GM12878 (cell line): ENCODE measurements at regions not wholly inside any gene's neighbourhood (a gene's known extent, or its start where the extent isn't known, plus 50 kb on each side); places are given as distances from the start of the nearest gene placed in this dataset.

Experiments used
- E2F4 ChIP-seq: IDR thresholded peaks from 2 replicates; pipeline ENCODE4 v1.6.1; 2012; ENCODE audit warnings: low read depth, low read length, improper control_type of control experiment
- JUNB ChIP-seq: IDR thresholded peaks from 2 replicates; pipeline ENCODE4 v1.6.1; 2016; ENCODE audit warnings: antibody characterized with exemption, mild to moderate bottlenecking
- MEF2A ChIP-seq: IDR thresholded peaks from 2 replicates; pipeline ENCODE4 v1.6.1; 2011; ENCODE audit warnings: low read depth, mild to moderate bottlenecking, low read length, moderate library complexity; ENCODE audit not compliant: insufficient read depth
- POLR2AphosphoS2 ChIP-seq: IDR thresholded peaks from 2 replicates; pipeline ENCODE4 v1.6.1; 2011; ENCODE audit warnings: low read depth, mild to moderate bottlenecking, low read length, improper control_type of control experiment, moderate library complexity

DNA sequence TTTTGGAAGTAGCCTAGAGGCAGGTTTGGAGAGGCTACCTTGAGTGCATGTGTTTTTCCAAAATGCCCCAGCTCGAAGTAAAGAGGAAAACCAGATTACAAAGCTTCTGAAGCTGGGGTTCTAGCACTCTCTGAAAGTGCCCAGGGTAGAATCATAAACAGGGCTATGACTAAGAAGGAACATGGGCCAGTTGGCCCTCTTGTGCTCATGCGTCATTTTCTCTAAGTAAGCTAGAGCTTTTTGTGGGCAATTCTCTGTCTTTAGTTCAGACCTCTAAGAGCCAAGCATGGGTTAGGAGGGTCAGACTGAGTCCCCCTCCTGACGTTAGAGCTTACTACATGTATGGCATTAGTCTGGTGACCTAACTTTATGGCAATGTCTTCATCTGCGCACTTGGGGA lies 129.5 kb upstream of the UMPS start:
- TF ChIP-seq POLR2AphosphoS2: no peak
- TF ChIP-seq MEF2A: no peak
- no peak for TF ChIP-seq E2F4
- no peak for TF ChIP-seq JUNB
